ENCODE measurements at regions not wholly inside any gene's neighbourhood (a gene's known extent, or its start where the extent isn't known, plus 50 kb on each side); places are given as distances from the start of the nearest gene placed in this dataset.

DNA sequence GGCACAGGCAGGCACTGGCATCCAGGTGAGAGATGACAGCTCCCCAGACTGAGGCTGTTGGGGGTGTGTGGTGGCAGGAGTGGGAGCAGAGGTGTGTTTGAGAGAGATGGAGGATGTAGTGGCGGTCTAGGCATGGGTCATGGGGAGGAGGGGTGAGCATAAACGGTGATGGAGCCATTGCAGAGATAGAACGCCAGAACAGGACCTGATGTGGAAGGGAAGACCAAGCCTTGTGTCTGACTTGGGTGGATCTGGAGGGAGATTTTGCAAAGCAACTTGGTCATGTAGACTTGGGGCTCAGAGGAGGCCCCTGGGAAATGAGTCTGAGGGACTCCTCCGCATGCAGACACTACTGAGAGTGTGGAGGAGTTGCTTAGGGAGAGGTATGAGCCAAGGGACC, 50.0 kb upstream of the CLDN5 start:
- DNase-seq (ENCODE audit: low spot score), result no peak

DNA sequence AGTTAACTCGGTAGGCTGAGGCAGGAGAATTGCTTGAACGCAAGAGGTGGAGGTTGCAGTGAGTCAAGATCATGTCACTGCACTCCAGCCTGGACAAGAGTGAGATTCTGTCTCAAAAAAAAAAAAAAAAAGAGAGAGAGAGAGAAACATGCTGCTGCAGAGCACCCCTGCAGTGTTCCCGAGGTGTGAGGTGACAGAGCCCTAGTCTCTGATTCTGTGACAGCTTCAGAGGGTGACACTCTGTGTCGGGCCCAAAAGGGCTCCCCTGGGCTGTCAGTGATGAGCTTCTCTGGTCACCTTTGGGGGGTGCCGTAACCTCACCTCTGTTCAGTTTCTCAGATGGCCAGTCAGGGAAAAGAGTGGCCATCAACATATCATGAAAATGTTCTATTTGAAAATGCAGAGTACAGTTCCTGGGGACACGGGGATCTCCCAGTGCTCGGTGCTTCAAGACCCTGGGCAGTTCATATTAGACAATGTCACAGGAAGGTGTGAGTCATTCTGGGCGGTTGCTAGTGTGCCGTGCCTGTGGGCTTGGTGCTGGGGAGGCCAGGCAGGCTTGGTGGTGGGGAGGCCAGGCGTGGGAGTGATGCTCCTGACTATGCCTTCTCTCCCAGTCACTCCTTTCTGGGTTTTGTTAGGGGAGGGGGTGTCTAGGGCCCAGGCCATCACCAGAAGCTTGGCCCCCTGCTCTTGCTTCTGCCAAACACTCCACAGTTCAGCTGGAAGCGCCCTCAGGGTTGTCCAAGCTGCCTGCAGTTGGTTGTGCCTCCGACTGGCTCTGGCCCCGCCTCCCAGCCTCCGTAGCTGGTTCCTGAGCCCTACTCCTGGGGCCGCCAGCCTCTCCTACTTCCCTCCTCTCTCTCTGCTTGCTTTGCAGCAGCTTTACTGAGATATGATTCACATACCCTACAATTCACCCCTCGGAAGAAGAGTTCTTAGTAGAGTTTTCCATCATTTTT, 52.5 kb upstream of the CLDN5 start:
- no peak for DNase-seq (ENCODE audit: low spot score)

- no peak for DNase-seq (ENCODE audit: low spot score)
These were observed 53.3 kb upstream of the CLDN5 start for GRCh38 chr22:19577422-19577966.

- no peak for DNase-seq (ENCODE audit: low spot score)
These were observed 54.2 kb upstream of the CLDN5 start for GRCh38 chr22:19578180-19579004.

DNA sequence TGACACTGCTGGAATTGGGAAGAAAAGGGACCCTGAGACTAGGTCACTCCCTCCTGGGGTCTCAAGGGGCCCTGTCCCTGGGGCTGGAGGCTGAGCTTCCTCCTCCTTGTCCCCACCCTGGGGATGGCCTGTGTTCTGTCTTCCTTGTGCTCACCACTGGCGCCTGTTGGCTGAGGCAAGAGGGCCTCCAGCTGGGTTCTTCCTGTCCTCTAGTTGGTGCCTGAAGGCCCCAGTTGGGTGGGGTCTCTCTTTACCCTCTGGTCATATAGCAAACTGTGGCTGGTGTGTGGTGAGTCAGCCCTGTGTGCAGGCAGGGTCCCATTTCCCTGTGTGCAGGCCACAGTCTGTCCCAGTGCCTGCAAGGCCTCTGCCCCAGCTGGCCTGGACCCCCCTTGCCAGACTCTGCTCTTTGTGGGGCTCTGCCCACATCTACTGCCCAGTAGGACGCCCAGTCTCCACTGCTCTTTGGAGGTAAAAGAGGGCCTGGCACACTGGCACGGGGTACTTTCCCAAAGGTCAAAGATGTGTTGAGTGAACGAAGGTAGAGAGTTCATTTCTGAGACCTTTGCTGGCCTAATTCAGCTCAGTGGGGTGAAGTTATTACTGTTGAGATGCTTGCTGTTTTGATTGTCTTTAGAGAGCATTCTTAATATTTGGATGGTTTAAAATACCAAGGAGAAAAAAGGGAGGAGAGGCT, 55.1 kb upstream of the CLDN5 start:
- DNase-seq (ENCODE audit: low spot score), result no peak

- no peak for DNase-seq (ENCODE audit: low spot score)
These were observed 55.7 kb upstream of the CLDN5 start for GRCh38 chr22:19579880-19580279.

GRCh38 chr22:19580291-19580890, 56.2 kb upstream of the CLDN5 start:
- DNase-seq (ENCODE audit: low spot score), result no peak

- no peak for DNase-seq (ENCODE audit: low spot score)
These were observed 58.0 kb upstream of the CLDN5 start for GRCh38 chr22:19582033-19582693.

DNA sequence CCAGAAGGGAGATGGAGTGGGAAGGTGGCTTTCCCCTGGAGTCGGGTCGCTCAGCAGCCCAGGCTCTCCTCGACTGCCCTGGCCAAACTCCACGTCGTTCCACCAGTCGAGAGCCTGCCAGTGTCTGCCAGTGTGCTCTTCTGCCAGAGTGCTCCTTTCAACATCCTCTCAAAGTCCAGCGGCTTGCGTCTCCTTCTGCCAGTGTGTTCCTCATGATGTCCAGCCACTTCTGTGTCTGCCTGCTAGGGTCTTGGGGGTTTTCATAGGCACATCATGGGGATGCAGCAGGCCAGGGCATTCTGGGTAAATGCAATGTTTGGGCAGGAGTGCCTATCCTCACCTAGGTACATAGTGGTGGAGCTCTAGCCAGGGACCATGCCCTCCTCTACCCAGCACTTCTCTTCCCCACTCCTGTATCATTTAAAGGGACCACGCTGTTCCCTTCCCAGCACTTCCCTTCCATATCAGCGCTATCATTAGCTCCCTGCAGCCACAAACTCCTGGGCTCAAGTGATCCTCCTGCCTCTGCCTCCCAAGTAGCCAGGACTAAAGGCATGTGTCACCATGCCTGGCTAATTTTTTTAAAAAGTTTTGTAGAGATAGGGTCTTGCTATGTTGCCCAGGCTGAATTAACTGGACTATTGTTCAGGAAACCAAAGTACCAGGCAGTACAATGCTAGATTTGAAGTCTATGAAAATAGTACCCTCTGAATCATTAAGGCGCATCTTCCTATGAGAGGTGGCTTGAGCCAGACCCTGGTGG, 62.9 kb upstream of the CLDN5 start:
- DNase-seq (ENCODE audit: low spot score), result no peak

DNA sequence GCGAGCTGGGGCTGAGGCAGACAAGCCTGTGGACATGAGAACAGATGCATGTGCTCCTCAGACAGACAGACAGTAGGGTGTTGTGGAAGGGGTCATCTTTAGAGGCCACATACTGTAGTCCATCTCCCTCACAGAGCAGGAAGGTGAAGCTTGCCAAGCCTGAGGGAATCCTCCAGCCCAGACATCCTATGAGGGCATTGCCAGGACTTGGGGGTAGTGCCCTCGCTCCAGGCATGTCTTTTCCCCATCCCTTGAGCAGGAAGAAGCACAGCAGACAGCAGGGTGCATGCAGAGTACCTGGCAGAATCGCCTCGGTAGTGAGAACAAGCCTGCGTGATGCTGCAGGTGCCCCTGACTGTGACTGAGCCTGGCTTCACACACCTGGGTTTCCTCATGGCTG, 66.5 kb upstream of the CLDN5 start:
- no peak for DNase-seq (ENCODE audit: low spot score)

DNA sequence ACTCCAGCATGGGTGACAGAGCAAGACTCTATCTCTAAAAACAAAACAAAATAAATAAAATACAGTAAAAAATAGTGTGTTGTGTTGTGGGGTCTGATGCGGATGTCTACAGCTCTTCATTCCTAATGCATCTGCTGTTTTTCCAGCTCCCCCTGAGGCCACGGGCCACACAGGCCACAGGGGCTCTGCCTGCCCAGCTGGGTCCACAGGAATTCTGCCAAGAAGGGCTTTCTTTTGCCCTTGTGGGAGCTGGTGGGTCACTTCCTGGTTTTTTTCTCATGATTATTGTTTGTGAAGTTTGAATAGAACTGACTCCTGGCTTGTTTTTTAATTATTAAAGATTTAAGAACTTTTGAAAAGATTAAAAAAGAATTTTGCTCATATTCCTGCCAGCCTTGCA, 67.4 kb upstream of the CLDN5 start:
- DNase-seq (ENCODE audit: low spot score), result no peak

DNA sequence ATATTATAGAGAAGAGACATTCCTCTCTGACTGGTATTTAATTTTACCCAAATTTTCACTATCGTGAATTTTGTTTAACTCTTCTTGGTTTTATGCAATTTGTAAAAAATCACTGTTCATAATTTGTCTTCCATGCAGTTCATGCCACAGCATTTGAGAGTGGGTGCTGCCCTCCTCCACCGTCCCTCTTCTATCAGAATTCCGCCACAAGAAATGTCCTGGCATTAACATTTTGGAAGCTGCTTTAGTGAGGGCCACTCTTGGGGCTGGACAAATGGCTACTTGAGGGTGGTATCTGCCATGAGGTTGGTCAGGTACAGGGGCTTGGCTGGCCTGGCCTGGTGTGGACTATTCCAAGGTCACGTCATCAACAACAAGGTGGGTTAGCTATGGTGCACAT, 68.3 kb upstream of the CLDN5 start:
- DNase-seq (ENCODE audit: low spot score), result no peak

DNA sequence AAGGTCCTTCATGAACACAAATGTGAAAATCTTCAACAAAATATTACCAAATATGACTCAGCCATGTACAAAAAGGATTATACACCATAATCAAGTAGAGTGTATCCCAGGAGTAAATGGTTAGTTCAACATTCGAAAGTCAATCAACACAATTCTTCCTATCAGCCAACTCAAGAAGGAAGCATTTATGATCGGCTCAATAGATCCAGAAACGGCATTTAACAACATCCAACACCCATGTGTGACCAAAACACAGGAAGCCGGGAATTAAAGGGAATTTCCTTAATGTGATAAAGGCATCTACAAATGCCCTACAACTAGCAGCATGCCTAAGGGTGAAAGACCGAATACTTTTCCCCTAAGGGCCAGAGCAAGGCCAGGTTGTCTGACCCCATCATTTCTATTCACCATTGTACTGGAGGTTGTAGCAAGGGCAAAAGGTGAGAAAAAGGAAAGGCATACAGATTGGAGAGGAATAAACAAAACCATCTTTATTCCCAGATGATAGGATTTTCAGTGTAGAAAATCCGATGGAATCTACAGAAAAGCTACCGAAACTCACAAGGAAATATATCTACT, 69.9 kb upstream of the CLDN5 start:
- no peak for DNase-seq (ENCODE audit: low spot score)

DNA sequence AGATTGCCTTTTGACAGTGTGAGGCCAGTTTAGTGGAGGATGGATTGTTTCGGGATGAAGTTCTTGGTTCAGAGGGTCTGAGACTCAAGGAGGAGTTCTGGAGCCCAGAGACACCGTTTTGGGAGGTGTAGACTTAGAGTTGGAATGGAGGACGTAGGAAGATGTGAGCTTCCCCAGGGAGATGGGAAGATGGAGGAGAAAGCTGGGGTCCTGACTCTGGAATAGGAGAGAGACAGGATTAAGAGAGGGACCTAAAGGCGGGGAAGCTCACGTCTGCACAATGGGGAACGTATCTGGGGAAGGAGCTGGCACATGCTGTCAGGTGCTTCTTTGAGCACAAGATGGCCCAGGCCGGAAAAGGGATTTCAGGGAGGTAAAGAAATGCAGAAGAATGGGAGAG, 71.3 kb upstream of the CLDN5 start:
- DNase-seq (ENCODE audit: low spot score), result no peak

DNA sequence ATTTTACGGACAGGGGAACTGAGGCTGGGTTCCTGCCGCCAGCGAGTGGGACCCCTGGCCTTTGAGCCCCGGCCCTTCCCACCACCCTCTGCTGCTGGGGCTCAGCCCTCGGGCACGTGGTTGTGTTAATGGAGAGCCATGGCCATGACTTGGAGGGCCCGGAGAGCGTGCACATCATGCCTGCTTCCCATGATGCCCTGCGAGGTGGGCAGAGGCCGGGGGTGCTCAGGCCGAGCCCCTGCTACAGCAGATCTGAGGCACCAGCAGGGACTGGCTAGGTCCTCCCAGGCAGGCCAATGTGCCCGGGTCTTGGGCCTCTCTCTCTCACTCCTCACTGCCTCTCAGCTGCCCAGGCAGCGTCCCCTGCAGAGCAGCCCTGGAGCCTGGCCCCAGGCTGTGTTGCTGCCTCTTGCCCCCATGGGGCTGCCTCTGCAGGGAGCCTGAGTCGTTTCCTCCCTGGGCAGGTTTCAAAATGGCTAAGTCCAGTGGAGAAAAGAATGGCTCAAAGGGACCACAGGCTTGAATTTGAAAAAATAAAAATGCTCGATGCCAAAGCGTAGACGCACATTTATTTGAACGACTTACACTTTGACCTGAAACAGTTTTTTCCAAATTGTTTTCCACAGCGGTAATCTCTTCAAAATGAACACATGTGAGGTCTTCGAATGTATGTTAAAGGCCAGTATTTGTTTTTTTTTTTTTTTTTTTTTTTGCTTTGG, 72.6 kb upstream of the CLDN5 start:
- DNase-seq (ENCODE audit: low spot score), result no peak

DNA sequence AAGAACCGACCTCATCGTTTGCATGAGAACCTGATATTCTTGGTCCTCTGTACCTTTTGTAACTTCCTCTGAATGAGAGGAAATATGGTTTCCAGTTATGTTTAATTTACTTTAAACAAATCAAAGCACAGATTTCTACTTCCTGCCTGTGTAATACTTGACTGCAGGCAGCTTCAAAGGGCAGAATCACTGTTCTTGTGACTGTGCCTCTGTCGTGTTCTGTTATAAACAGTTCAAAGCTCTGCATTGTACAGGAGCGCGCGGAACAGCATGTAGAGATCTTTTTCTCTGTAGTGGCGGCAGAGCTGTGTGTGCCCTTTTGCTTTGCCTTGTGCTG, 73.2 kb upstream of the CLDN5 start:
- DNase-seq (ENCODE audit: low spot score), result no peak

- no peak for DNase-seq (ENCODE audit: low spot score)
These were observed 74.0 kb upstream of the CLDN5 start for GRCh38 chr22:19598054-19598855.

DNA sequence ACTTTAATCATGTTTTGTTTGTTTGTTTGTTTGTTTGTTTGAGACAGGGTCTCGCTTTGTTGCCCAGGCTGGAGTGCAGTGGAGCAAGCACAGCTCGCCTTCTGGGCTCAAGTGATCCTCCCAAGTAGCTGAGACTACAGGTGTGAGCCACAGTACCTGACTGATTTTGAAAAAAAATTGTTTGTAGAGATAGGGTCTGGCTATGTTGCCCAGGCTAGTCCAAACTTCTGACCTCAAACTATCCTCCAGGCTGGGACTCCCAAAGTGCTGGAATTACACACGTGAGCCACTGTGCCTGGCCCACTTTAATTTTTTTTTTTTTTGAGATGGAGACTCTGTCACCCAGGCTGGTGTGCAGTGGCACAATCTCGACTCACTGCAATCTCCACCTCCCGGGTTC, 74.8 kb upstream of the CLDN5 start:
- no peak for DNase-seq (ENCODE audit: low spot score)
